SK-N-SH (cell line): ENCODE measurements at regions not wholly inside any gene's neighbourhood (a gene's known extent, or its start where the extent isn't known, plus 50 kb on each side); places are given as distances from the start of the nearest gene placed in this dataset.
"Not testable (repeated sequence)": the region's sequence is repeated elsewhere in the genome, so short reads cannot be mapped to it uniquely, and the experiment has no call there.

Experiments
- CTCF ChIA-PET: fragments of 300-600, 350-600 bp; formaldehyde crosslinking; extraction: SDS; loops from one replicate; lab custom pipeline; 2021; lab: Yijun Ruan, JAX
- POLR2A ChIA-PET: fragments of 350-600 bp; sonication (Branson Sonifier 250); formaldehyde crosslinking; extraction: SDS; loops from one replicate; lab custom pipeline; 2020; ENCODE audit warnings: antibody characterized with exemption, inconsistent platforms; lab: Yijun Ruan, JAX
- DNase-seq: peaks from one replicate; pipeline ENCODE4 v3.0.0; 2012
- H2AFZ ChIP-seq: fragments of 200-600 bp; sonication (generic); 2 replicates; pipeline ENCODE4 v1.8.1; 2016; ENCODE audit warnings: antibody characterized with exemption, mild to moderate bottlenecking, low read depth
- H3F3A ChIP-seq: fragments of 200-600 bp; sonication (generic); replicated peaks from 2 replicates; pipeline ENCODE3; 2016; ENCODE audit warnings: antibody characterized with exemption, mild to moderate bottlenecking; ENCODE audit not compliant: insufficient read depth
- H3K27ac ChIP-seq, 2 experiments: fragments of 200-500 bp in 1 of 2; fragments of 200-600 bp in 1 of 2; sonication (Bioruptor generic) in 1 of 2; sonication (generic), shearing (Covaris generic) in 1 of 2; 2 replicates each; pipeline versions ENCODE4 v1.5.1 to v1.6.1; 2014 to 2016; ENCODE audit warnings: low read depth in 2 of 2, inconsistent platforms in 1 of 2, low read length in 1 of 2, mild to moderate bottlenecking in 1 of 2, mixed read lengths in 1 of 2
- H3K27me3 ChIP-seq: fragments of 200-600 bp; sonication (generic), shearing (Covaris generic); 2 replicates; pipeline ENCODE4 v1.6.1; 2016; ENCODE audit warnings: mixed run types; ENCODE audit not compliant: insufficient read depth
- H3K36me3 ChIP-seq, 2 experiments: fragments of 200-500 bp in 1 of 2; fragments of 200-600 bp in 1 of 2; sonication (Bioruptor generic) in 1 of 2; sonication (generic) in 1 of 2; replicated peaks in 1 of 2; 2 replicates each; pipeline versions ENCODE3 to v1.5.1; 2014 to 2016; ENCODE audit warnings: low read length in 1 of 2, mild to moderate bottlenecking in 1 of 2; ENCODE audit not compliant: insufficient read depth in 2 of 2, control insufficient read depth in 1 of 2
- H3K4me1 ChIP-seq, 2 experiments: fragments of 200-500 bp in 1 of 2; fragments of 200-600 bp in 1 of 2; sonication (Bioruptor generic) in 1 of 2; sonication (generic), shearing (Covaris generic) in 1 of 2; 2 replicates each; pipeline versions ENCODE4 v1.5.1 to v1.6.1; 2014 to 2016; ENCODE audit warnings: low read depth in 1 of 2, low read length in 1 of 2, mixed run types in 1 of 2; ENCODE audit not compliant: insufficient read depth in 2 of 2, control insufficient read depth in 1 of 2
- H3K4me2 ChIP-seq: fragments of 200-600 bp; sonication (generic), shearing (Covaris generic); 2 replicates; pipeline ENCODE4 v1.6.1; 2017; ENCODE audit warnings: mixed run types
- H3K4me3 ChIP-seq, 2 experiments: fragments of 200-500 bp in 1 of 2; fragments of 200-600 bp in 1 of 2; sonication (Bioruptor generic) in 1 of 2; sonication (generic), shearing (Covaris generic) in 1 of 2; 2 replicates each; pipeline versions ENCODE4 v1.5.1 to v1.8.1; 2014 to 2016; ENCODE audit warnings: low read depth in 2 of 2, inconsistent platforms in 1 of 2, low read length in 1 of 2, mild to moderate bottlenecking in 1 of 2, mixed read lengths in 1 of 2, moderate library complexity in 1 of 2
- H3K79me2 ChIP-seq: fragments of 200-600 bp; sonication (generic); 2 replicates; pipeline ENCODE4 v1.8.1; 2017; ENCODE audit warnings: mild to moderate bottlenecking; ENCODE audit not compliant: insufficient read depth
- H3K9ac ChIP-seq: fragments of 200-600 bp; sonication (generic); 2 replicates; pipeline ENCODE4 v1.6.1; 2017; ENCODE audit warnings: mixed run types
- H3K9me2 ChIP-seq: fragments of 200-600 bp; sonication (generic); 2 replicates; pipeline ENCODE4 v1.6.1; 2017; ENCODE audit warnings: mixed run types
- H3K9me3 ChIP-seq: fragments of 200-600 bp; sonication (generic); 2 replicates; pipeline ENCODE4 v1.6.1; 2017; ENCODE audit warnings: mixed run types, mild to moderate bottlenecking, moderate library complexity
- H4K20me1 ChIP-seq: fragments of 200-600 bp; sonication (generic); 2 replicates; pipeline ENCODE4 v1.6.1; 2017; ENCODE audit warnings: mild to moderate bottlenecking, mixed run types; ENCODE audit not compliant: insufficient read depth
- CHD2 ChIP-seq: fragments of 150-350 bp; IDR thresholded peaks from 2 replicates; pipeline ENCODE4 v1.6.1; 2018; ENCODE audit warnings: low read length; ENCODE audit not compliant: partially characterized antibody
- EZH2phosphoT487 ChIP-seq: fragments of 200-600 bp; sonication (generic); IDR thresholded peaks from 2 replicates; pipeline ENCODE4 v1.6.1; 2017; ENCODE audit warnings: low read depth, mixed run types, mild to moderate bottlenecking, antibody characterized with exemption, moderate library complexity, borderline replicate concordance
- FOXJ3 ChIP-seq: sonication (generic); formaldehyde crosslinking; IDR thresholded peaks from 2 replicates; pipeline ENCODE4 v1.5.1; 2020; ENCODE audit warnings: mild to moderate bottlenecking, missing genetic modification reagents
- FOXM1 ChIP-seq: IDR thresholded peaks from 2 replicates; pipeline ENCODE4 v1.4.0; 2012; ENCODE audit warnings: low read depth, mild to moderate bottlenecking
- GATA2 ChIP-seq: sonication (generic); formaldehyde crosslinking; IDR thresholded peaks from 2 replicates; pipeline ENCODE4 v1.5.0; 2020; ENCODE audit warnings: mild to moderate bottlenecking, missing genetic modification reagents
- MXI1 ChIP-seq: IDR thresholded peaks from 2 replicates; pipeline ENCODE4 v1.6.1; 2012; ENCODE audit warnings: mild to moderate bottlenecking, low read depth, low read length, improper control_type of control experiment
- NRF1 ChIP-seq: IDR thresholded peaks from 2 replicates; pipeline ENCODE4 v1.6.1; 2012; ENCODE audit warnings: low read depth, mild to moderate bottlenecking, low read length
- RFX5 ChIP-seq: IDR thresholded peaks from 2 replicates; pipeline ENCODE4 v1.6.1; 2012; ENCODE audit warnings: mild to moderate bottlenecking, improper control_type of control experiment, low read length
- RXRA ChIP-seq: IDR thresholded peaks from 2 replicates; pipeline ENCODE4 v1.4.0; 2012; ENCODE audit warnings: low read depth, mild to moderate bottlenecking, borderline replicate concordance
- WGBS: methylation state at CpG from one replicate; pipeline ENCODE4 v1.1.6; 2017; ENCODE audit warnings: low lambda C conversion rate; 5-methylcytosine and 5-hydroxymethylcytosine counted together
- TF ChIP-seq, protein P1 (sequence below): IDR thresholded peaks from 2 replicates; pipeline ENCODE4 v1.4.0; 2012; ENCODE audit warnings: low read depth, borderline replicate concordance
- TF ChIP-seq, protein P2 (sequence below): IDR thresholded peaks from 2 replicates; pipeline ENCODE4 v1.6.1; 2012; ENCODE audit warnings: mild to moderate bottlenecking, low read depth, low read length, moderate library complexity
- TF ChIP-seq, protein P3 (sequence below): IDR thresholded peaks from 2 replicates; pipeline ENCODE4 v1.4.0; 2012; ENCODE audit warnings: low read depth, borderline replicate concordance
- TF ChIP-seq, protein P4 (sequence below): IDR thresholded peaks from 2 replicates; pipeline ENCODE4 v1.4.0; 2012; ENCODE audit warnings: low read depth

DNA sequence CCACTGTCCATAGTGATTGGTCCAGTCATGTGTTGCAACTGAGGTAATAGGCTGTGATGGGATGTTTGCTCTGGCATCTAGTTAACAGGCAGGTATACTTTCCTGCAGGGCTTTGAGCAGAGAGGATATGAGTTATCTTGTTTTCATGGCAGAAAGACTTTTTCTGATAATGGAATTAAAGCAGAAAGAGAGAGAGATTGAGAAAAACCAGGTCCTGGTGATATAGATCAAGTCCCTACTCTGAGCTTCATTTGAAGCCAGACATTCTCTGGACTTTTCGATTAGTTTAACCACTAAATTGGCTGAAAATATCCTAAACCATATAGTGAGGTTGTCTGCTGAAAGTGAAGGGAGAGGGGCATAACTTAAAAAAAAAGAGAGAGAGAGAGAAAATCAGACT is 233.8 kb upstream of the TBX18 start (continued):
- TF ChIP-seq, protein P1, sequence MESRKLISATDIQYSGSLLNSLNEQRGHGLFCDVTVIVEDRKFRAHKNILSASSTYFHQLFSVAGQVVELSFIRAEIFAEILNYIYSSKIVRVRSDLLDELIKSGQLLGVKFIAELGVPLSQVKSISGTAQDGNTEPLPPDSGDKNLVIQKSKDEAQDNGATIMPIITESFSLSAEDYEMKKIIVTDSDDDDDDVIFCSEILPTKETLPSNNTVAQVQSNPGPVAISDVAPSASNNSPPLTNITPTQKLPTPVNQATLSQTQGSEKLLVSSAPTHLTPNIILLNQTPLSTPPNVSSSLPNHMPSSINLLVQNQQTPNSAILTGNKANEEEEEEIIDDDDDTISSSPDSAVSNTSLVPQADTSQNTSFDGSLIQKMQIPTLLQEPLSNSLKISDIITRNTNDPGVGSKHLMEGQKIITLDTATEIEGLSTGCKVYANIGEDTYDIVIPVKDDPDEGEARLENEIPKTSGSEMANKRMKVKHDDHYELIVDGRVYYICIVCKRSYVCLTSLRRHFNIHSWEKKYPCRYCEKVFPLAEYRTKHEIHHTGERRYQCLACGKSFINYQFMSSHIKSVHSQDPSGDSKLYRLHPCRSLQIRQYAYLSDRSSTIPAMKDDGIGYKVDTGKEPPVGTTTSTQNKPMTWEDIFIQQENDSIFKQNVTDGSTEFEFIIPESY, result no peak
- TF ChIP-seq CHD2, result no peak

DNA sequence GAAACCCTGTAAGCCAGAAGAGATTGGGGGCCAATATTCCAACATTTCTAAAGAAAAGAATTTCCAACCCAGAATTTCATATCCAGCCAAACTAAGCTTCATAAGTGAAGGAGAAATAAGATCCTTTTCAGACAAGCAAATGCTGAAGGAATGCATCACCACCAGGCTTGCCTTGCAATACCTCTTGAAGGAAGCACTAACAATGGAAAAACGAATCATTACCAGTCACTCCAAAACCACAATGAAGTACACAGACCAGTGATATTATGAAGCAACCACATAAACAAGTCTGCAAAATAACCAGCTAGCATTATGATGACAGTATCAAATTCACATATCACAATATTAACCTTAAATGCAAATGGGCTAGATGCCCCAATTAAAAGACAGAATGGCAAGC is 224.4 kb upstream of the TBX18 start:
- DNase-seq, H3K9me3 ChIP-seq, H3K9me2 ChIP-seq, H3K36me3 ChIP-seq, H3K27ac ChIP-seq, H3K4me1 ChIP-seq, H3K79me2 ChIP-seq, H2AFZ ChIP-seq, H3K4me3 ChIP-seq, POLR2A ChIA-PET, H3K9ac ChIP-seq, H3F3A ChIP-seq, H4K20me1 ChIP-seq, H3K27me3 ChIP-seq, H3K4me2 ChIP-seq: not testable (repeated sequence)
- CTCF ChIA-PET, result interaction anchor here (0.6 kb wide), 1 partner anchor 1388 kb away, joined by 3 read pairs; no protein-coding TSS in a partner anchor
- WGBS, result 0% methylated on average over 1 of the region's 1 CpG

DNA sequence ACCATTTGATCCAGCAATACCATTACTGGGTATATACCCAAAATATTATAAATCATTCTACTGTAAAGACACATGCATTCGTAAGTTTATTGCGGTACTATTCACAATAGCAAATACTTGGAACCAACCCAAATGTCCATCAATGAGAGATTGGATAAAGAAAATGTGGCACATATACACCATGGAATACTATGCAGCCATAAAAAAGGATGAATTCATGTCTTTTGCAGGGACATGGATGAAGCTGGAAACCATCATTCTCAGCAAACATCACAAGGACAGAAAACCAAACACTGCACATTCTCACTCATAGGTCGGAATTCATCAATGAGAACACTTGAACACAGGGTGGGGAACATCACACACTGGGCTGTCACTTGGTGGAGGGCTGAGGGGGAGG is 221.1 kb upstream of the TBX18 start:
- H3K79me2 ChIP-seq, H3K27ac ChIP-seq, H3K9ac ChIP-seq, DNase-seq, H3K27me3 ChIP-seq, H3K4me1 ChIP-seq, H3K4me2 ChIP-seq, POLR2A ChIA-PET, H3K36me3 ChIP-seq, H4K20me1 ChIP-seq, H2AFZ ChIP-seq, H3K9me3 ChIP-seq, H3F3A ChIP-seq, H3K9me2 ChIP-seq, CTCF ChIA-PET, H3K4me3 ChIP-seq: not testable (repeated sequence)
- 33% methylated on average over 3 of the region's 3 CpGs for WGBS

DNA sequence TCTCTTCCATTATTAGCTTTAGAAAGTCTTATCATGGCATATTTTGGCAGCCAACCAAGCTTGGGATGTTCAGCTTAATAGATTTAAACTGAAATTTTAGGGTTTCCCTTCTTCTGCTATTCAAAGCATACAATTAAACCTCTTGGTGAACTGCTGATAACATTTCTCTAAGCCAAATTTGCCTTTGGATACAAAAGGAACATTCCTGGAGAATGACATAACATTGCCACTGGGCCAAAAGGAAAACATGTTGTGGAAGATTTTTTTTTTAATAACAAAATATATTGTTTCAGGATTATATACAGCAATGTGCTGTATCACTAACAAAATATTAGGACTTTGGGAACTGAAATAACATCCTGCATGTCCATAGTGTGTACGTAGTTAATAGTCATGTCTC is 215.1 kb upstream of the TBX18 start:
- Histone ChIP-seq H3F3A (no peaks in the 10 kb centered on the region), H4K20me1 (no peaks in the 10 kb centered on the region), H3K9me3 (no peaks in the 10 kb centered on the region), H3K9ac (no peak overlapping the region), H3K4me3 (no peak overlapping the region), H3K4me1 (0 out of 4 replicates have a peak, but pooled peaks cover 0 to 5% of the 10 kb centered on the region in 2 experiments), H3K27ac (no peak overlapping the region), H3K36me3 (no peaks in the 10 kb centered on the region), H3K9me2 (no peaks in the 10 kb centered on the region), H3K27me3 (no peaks in the 10 kb centered on the region), H3K79me2 (no peaks in the 10 kb centered on the region), H3K4me2 (no peak overlapping the region), H2AFZ (no peak overlapping the region)
- WGBS, result 9% methylated on average over 1 of the region's 1 CpG
- ChIA-PET POLR2A (no interaction called here), CTCF (no interaction called here)
- no peak for DNase-seq
- TF ChIP-seq, protein P2, sequence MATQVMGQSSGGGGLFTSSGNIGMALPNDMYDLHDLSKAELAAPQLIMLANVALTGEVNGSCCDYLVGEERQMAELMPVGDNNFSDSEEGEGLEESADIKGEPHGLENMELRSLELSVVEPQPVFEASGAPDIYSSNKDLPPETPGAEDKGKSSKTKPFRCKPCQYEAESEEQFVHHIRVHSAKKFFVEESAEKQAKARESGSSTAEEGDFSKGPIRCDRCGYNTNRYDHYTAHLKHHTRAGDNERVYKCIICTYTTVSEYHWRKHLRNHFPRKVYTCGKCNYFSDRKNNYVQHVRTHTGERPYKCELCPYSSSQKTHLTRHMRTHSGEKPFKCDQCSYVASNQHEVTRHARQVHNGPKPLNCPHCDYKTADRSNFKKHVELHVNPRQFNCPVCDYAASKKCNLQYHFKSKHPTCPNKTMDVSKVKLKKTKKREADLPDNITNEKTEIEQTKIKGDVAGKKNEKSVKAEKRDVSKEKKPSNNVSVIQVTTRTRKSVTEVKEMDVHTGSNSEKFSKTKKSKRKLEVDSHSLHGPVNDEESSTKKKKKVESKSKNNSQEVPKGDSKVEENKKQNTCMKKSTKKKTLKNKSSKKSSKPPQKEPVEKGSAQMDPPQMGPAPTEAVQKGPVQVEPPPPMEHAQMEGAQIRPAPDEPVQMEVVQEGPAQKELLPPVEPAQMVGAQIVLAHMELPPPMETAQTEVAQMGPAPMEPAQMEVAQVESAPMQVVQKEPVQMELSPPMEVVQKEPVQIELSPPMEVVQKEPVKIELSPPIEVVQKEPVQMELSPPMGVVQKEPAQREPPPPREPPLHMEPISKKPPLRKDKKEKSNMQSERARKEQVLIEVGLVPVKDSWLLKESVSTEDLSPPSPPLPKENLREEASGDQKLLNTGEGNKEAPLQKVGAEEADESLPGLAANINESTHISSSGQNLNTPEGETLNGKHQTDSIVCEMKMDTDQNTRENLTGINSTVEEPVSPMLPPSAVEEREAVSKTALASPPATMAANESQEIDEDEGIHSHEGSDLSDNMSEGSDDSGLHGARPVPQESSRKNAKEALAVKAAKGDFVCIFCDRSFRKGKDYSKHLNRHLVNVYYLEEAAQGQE, result no peak
- no peak for TF ChIP-seq MXI1
- TF ChIP-seq, protein P3, sequence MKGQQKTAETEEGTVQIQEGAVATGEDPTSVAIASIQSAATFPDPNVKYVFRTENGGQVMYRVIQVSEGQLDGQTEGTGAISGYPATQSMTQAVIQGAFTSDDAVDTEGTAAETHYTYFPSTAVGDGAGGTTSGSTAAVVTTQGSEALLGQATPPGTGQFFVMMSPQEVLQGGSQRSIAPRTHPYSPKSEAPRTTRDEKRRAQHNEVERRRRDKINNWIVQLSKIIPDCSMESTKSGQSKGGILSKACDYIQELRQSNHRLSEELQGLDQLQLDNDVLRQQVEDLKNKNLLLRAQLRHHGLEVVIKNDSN, result no peak
- no peak for TF ChIP-seq RFX5
- TF ChIP-seq NRF1, result no peak
- TF ChIP-seq FOXJ3 (CRISPR knock-in tag), result no peak
- no peak for TF ChIP-seq EZH2phosphoT487
- no peak for TF ChIP-seq CHD2
- no peak for TF ChIP-seq FOXM1
- no peak for TF ChIP-seq GATA2 (CRISPR knock-in tag)
- TF ChIP-seq RXRA, result no peak
- TF ChIP-seq, protein P4, sequence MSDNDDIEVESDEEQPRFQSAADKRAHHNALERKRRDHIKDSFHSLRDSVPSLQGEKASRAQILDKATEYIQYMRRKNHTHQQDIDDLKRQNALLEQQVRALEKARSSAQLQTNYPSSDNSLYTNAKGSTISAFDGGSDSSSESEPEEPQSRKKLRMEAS, result no peak
